ENCODE measurements at regions not wholly inside any gene's neighbourhood (a gene's known extent, or its start where the extent isn't known, plus 50 kb on each side); places are given as distances from the start of the nearest gene placed in this dataset.
"Not testable (repeated sequence)": the region's sequence is repeated elsewhere in the genome, so short reads cannot be mapped to it uniquely, and the experiment has no call there.

DNA sequence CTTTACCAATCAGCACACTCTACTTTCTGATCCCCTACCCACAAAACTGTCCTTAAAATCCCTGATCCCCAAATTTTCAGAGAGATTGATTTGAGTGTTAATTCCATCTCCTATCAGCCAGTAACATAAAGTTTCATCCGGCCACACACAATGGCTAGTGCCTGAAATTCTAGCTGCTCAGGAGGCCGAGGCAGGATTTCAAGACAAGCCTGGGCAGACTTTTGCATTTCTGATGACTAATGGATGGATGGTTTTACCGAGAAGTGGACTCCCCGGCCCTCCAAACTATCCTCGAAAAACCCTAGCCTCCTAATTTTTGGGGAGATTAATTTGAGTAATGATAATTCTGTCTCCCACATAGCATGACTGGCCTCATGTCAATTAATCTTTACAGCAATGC, 269.8 kb upstream of the POU1F1 start:
- no peaks in the 10 kb centered on the region for H3K27me3 ChIP-seq (ENCODE audit: insufficient read depth, low read length, poor library complexity, severe bottlenecking)
- no peaks in the 10 kb centered on the region for H3K9me3 ChIP-seq (ENCODE audit: insufficient read depth, low read depth, low read length)
- H2AFZ ChIP-seq (ENCODE audit: low read length), result no peak overlapping the region
- H4K20me1 ChIP-seq (ENCODE audit: insufficient read depth, low read length, poor library complexity, severe bottlenecking), result no peaks in the 10 kb centered on the region
- H3K9me2 ChIP-seq (replicated peaks; ENCODE audit: low read depth, low read length), result no peaks in the 10 kb centered on the region
- H3K4me1 ChIP-seq (ENCODE audit: insufficient read depth, low read length, poor library complexity, severe bottlenecking), result no peaks in the 10 kb centered on the region
- no peak overlapping the region for H3K4me3 ChIP-seq (ENCODE audit: low read length, poor library complexity, severe bottlenecking)
- no peaks in the 10 kb centered on the region for H3F3A ChIP-seq (ENCODE audit: low read depth)
- H3K9ac ChIP-seq (ENCODE audit: low read depth, low read length, poor library complexity, severe bottlenecking), result no peak overlapping the region
- no peak for TF ChIP-seq EZH2phosphoT487 (IDR thresholded peaks at IDR 0.05; ENCODE audit: borderline replicate concordance)
- TF ChIP-seq, protein P1, sequence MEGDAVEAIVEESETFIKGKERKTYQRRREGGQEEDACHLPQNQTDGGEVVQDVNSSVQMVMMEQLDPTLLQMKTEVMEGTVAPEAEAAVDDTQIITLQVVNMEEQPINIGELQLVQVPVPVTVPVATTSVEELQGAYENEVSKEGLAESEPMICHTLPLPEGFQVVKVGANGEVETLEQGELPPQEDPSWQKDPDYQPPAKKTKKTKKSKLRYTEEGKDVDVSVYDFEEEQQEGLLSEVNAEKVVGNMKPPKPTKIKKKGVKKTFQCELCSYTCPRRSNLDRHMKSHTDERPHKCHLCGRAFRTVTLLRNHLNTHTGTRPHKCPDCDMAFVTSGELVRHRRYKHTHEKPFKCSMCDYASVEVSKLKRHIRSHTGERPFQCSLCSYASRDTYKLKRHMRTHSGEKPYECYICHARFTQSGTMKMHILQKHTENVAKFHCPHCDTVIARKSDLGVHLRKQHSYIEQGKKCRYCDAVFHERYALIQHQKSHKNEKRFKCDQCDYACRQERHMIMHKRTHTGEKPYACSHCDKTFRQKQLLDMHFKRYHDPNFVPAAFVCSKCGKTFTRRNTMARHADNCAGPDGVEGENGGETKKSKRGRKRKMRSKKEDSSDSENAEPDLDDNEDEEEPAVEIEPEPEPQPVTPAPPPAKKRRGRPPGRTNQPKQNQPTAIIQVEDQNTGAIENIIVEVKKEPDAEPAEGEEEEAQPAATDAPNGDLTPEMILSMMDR (conservative IDR thresholded peaks at IDR 0.05; ENCODE audit: low read length), result no peak
- H3K4me2 ChIP-seq (ENCODE audit: low read depth, low read length, poor library complexity, severe bottlenecking), result no peak overlapping the region
- no peaks in the 10 kb centered on the region for H3K79me2 ChIP-seq (ENCODE audit: insufficient read depth, low read length)
- no peaks in the 10 kb centered on the region for H3K36me3 ChIP-seq (ENCODE audit: insufficient read depth, low read length)

DNA sequence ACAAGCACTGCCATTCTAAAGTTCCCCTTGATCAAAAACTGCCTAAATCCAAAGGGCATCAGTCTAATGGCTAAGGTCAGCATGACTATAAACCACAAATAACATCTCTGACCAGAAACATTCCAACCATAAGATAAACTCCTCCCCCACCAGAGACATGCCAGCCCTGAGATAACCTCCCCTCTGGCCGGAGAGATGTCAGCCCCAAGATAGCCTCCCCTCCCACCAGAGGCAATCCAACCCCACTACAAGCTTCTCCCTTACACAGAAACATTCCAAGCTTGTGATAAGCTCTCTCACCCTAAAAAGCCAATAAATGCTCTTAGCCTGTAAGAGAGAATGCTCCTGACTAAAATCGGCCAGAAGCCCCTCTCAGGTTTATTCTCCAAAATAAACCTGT, 267.0 kb upstream of the POU1F1 start:
- not testable (repeated sequence) for H4K20me1 ChIP-seq (ENCODE audit: insufficient read depth, low read length, poor library complexity, severe bottlenecking); H3K4me3 ChIP-seq (ENCODE audit: low read length, poor library complexity, severe bottlenecking); H3K79me2 ChIP-seq (ENCODE audit: insufficient read depth, low read length)

DNA sequence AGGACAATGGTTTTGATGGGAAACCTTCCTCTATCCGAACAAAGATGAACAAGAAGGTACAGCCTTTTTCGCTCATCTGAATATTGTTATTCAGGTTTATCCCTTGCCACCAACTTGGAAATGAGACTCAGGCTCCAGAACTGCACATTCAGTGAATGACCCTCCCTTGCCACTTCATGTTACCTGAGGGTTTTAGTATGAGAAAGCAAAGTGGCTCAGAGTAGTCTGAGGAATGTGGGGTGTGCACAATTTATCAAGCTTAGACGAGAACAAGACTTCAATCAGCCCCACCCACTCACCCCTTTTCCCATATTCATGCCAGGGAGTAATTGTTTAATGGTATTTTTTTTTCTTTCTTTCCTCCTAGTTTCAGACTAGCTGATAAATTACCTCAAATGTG, 265.3 kb upstream of the POU1F1 start:
- no peaks in the 10 kb centered on the region for H3K9me3 ChIP-seq (ENCODE audit: insufficient read depth, low read depth, low read length)
- H3K27me3 ChIP-seq (ENCODE audit: insufficient read depth, low read length, poor library complexity, severe bottlenecking), result no peaks in the 10 kb centered on the region
- no peaks in the 10 kb centered on the region for H3K36me3 ChIP-seq (ENCODE audit: insufficient read depth, low read length)
- no peaks in the 10 kb centered on the region for H3K9me2 ChIP-seq (replicated peaks; ENCODE audit: low read depth, low read length)
- H3K4me2 ChIP-seq (ENCODE audit: low read depth, low read length, poor library complexity, severe bottlenecking), result no peak overlapping the region
- H3F3A ChIP-seq (ENCODE audit: low read depth), result no peaks in the 10 kb centered on the region
- TF ChIP-seq, protein P1 (conservative IDR thresholded peaks at IDR 0.05; ENCODE audit: low read length), result no peak
- TF ChIP-seq EZH2phosphoT487 (IDR thresholded peaks at IDR 0.05; ENCODE audit: borderline replicate concordance), result no peak
- H4K20me1 ChIP-seq (ENCODE audit: insufficient read depth, low read length, poor library complexity, severe bottlenecking), result no peaks in the 10 kb centered on the region
- no peak overlapping the region for H3K9ac ChIP-seq (ENCODE audit: low read depth, low read length, poor library complexity, severe bottlenecking)
- no peaks in the 10 kb centered on the region for H3K79me2 ChIP-seq (ENCODE audit: insufficient read depth, low read length)
- H3K4me1 ChIP-seq (ENCODE audit: insufficient read depth, low read length, poor library complexity, severe bottlenecking), result no peaks in the 10 kb centered on the region
- H3K4me3 ChIP-seq (ENCODE audit: low read length, poor library complexity, severe bottlenecking), result no peak overlapping the region
- no peak overlapping the region for H2AFZ ChIP-seq (ENCODE audit: low read length)

More for the DNA sequence above, 267.0 kb upstream of the POU1F1 start:
- not testable (repeated sequence) for H3K27me3 ChIP-seq (ENCODE audit: insufficient read depth, low read length, poor library complexity, severe bottlenecking); H3K9me3 ChIP-seq (ENCODE audit: insufficient read depth, low read depth, low read length); H2AFZ ChIP-seq (ENCODE audit: low read length); H3K4me2 ChIP-seq (ENCODE audit: low read depth, low read length, poor library complexity, severe bottlenecking); H3F3A ChIP-seq (ENCODE audit: low read depth); H3K4me1 ChIP-seq (ENCODE audit: insufficient read depth, low read length, poor library complexity, severe bottlenecking); H3K9ac ChIP-seq (ENCODE audit: low read depth, low read length, poor library complexity, severe bottlenecking); H3K9me2 ChIP-seq (replicated peaks; ENCODE audit: low read depth, low read length); H3K36me3 ChIP-seq (ENCODE audit: insufficient read depth, low read length)

DNA sequence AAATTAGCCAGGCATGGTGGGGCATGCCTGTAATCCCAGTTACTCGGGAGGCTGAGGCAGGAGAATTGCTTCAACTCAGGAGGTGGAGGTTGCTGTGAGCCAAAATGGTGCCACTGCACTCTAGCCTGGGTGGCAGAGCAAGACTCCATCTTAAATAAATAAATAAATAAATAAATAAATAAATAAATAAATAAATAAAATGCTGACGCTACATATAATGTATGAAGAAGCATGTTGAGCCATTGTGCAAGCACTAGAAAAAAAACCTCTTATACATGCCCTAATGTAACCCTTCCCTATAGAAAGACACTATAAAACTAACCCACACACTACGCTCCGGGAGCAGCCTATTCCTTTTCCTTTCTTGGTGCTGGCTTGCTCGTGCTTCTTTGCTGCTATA, 262.3 kb upstream of the POU1F1 start:
- not testable (repeated sequence) for H3K9me2 ChIP-seq (replicated peaks; ENCODE audit: low read depth, low read length); H3K4me3 ChIP-seq (ENCODE audit: low read length, poor library complexity, severe bottlenecking); H3K4me1 ChIP-seq (ENCODE audit: insufficient read depth, low read length, poor library complexity, severe bottlenecking); H2AFZ ChIP-seq (ENCODE audit: low read length); H3F3A ChIP-seq (ENCODE audit: low read depth); H3K36me3 ChIP-seq (ENCODE audit: insufficient read depth, low read length); H4K20me1 ChIP-seq (ENCODE audit: insufficient read depth, low read length, poor library complexity, severe bottlenecking); H3K27me3 ChIP-seq (ENCODE audit: insufficient read depth, low read length, poor library complexity, severe bottlenecking); H3K79me2 ChIP-seq (ENCODE audit: insufficient read depth, low read length); H3K9ac ChIP-seq (ENCODE audit: low read depth, low read length, poor library complexity, severe bottlenecking); H3K9me3 ChIP-seq (ENCODE audit: insufficient read depth, low read depth, low read length); H3K4me2 ChIP-seq (ENCODE audit: low read depth, low read length, poor library complexity, severe bottlenecking)
